Suprapubic skin (tissue), 4 donors: ENCODE measurements at regions not wholly inside any gene's neighbourhood (a gene's known extent, or its start where the extent isn't known, plus 50 kb on each side); places are given as distances from the start of the nearest gene placed in this dataset.

Experiments used
- DNase-seq, 2 donors: peaks; one replicate each; pipeline ENCODE4 v3.0.0-alpha.2; 2019; ENCODE audit warnings: low spot score in 2 of 2
- H3K27ac ChIP-seq: fragments of 200-600 bp; sonication (generic); one replicate; pipeline ENCODE4 v1.5.1; 2019
- H3K27me3 ChIP-seq: fragments of 200-600 bp; sonication (generic); one replicate; pipeline ENCODE4 v1.5.1; 2019
- H3K36me3 ChIP-seq: fragments of 200-600 bp; sonication (generic); one replicate; pipeline ENCODE4 v1.5.1; 2019
- H3K4me1 ChIP-seq: fragments of 200-600 bp; sonication (generic); one replicate; pipeline ENCODE4 v1.5.1; 2019
- H3K4me3 ChIP-seq: fragments of 200-600 bp; sonication (generic); one replicate; pipeline ENCODE4 v1.5.1; 2019; ENCODE audit warnings: mild to moderate bottlenecking
- H3K9me3 ChIP-seq: fragments of 200-600 bp; sonication (generic); one replicate; pipeline ENCODE4 v1.5.1; 2019
- CTCF ChIP-seq, 2 donors: fragments of 200-600 bp in 1 of 2; fragments of 450-650 bp in 1 of 2; sonication (generic) in 1 of 2; IDR thresholded peaks; one replicate each; pipeline ENCODE4 v1.5.1; 2016 to 2019; ENCODE audit warnings: antibody characterized with exemption in 2 of 2, mild to moderate bottlenecking in 1 of 2, moderate library complexity in 1 of 2
- EP300 ChIP-seq: sonication (generic); formaldehyde crosslinking; IDR thresholded peaks from one replicate; pipeline ENCODE4 v1.6.1; 2017; ENCODE audit warnings: antibody characterized with exemption
- POLR2A ChIP-seq, 2 donors: fragments of 450-650 bp; IDR thresholded peaks; one replicate each; pipeline ENCODE4 v1.6.1; 2017; ENCODE audit warnings: antibody characterized with exemption in 2 of 2, mild to moderate bottlenecking in 2 of 2, moderate library complexity in 2 of 2
- POLR2AphosphoS5 ChIP-seq, 3 donors: sonication (generic); formaldehyde crosslinking; IDR thresholded peaks; one replicate each; pipeline ENCODE4 v1.6.1; 2017; ENCODE audit warnings: antibody characterized with exemption in 3 of 3
- WGBS: methylation state at CpG from one replicate; pipeline ENCODE4 v1.1.5; 2018; 5-methylcytosine and 5-hydroxymethylcytosine counted together

- H3K4me3 ChIP-seq = no peak overlapping the region
- TF ChIP-seq CTCF (IDR thresholded peaks at IDR 0.05) = no peak
- no peak for TF ChIP-seq POLR2A (IDR thresholded peaks at IDR 0.05)
- TF ChIP-seq POLR2AphosphoS5 (IDR thresholded peaks at IDR 0.05) = no peak
- no peak for TF ChIP-seq EP300
- no peaks in the 10 kb centered on the region for H3K4me1 ChIP-seq
- no peaks in the 10 kb centered on the region for H3K36me3 ChIP-seq
- no peaks in the 10 kb centered on the region for H3K9me3 ChIP-seq
- WGBS = 48% methylated on average over 2 of the region's 2 CpGs
- no peak overlapping the region for H3K27ac ChIP-seq
- no peaks in the 10 kb centered on the region for H3K27me3 ChIP-seq
- no peak for DNase-seq
These were observed 115.6 kb upstream of the ADGRF1 start for GRCh38 chr6:47157653-47158219.

GRCh38 chr6:47157063-47157462 is 114.9 kb upstream of the ADGRF1 start:
- Histone ChIP-seq H3K4me1 (no peaks in the 10 kb centered on the region), H3K4me3 (no peak overlapping the region), H3K9me3 (no peaks in the 10 kb centered on the region), H3K27me3 (no peaks in the 10 kb centered on the region), H3K27ac (no peak overlapping the region), H3K36me3 (no peaks in the 10 kb centered on the region)
- DNase-seq = no peak
- WGBS = 83% methylated on average over 1 of the region's 1 CpG
- TF ChIP-seq POLR2AphosphoS5 (IDR thresholded peaks at IDR 0.05) (no peak), CTCF (IDR thresholded peaks at IDR 0.05) (no peak)

GRCh38 chr6:47156196-47156595 is 114.1 kb upstream of the ADGRF1 start:
- no peak for DNase-seq
- Histone ChIP-seq H3K4me3 (no peak overlapping the region), H3K36me3 (no peaks in the 10 kb centered on the region), H3K9me3 (no peaks in the 10 kb centered on the region), H3K27me3 (no peaks in the 10 kb centered on the region), H3K27ac (no peak overlapping the region), H3K4me1 (no peaks in the 10 kb centered on the region)
- TF ChIP-seq POLR2AphosphoS5 (IDR thresholded peaks at IDR 0.05) (no peak), CTCF (IDR thresholded peaks at IDR 0.05) (no peak), POLR2A (IDR thresholded peaks at IDR 0.05) (no peak), EP300 (no peak)
- WGBS = 71% methylated on average over 4 of the region's 4 CpGs

GRCh38 chr6:47153404-47153755 is 111.2 kb upstream of the ADGRF1 start:
- Histone ChIP-seq H3K9me3 (no peaks in the 10 kb centered on the region), H3K36me3 (no peaks in the 10 kb centered on the region), H3K4me3 (no peak overlapping the region), H3K27me3 (no peaks in the 10 kb centered on the region), H3K27ac (no peak overlapping the region), H3K4me1 (no peaks in the 10 kb centered on the region)
- 71% methylated on average over 3 of the region's 3 CpGs for WGBS
- no peak for DNase-seq
- TF ChIP-seq EP300 (no peak), POLR2A (IDR thresholded peaks at IDR 0.05) (no peak), CTCF (IDR thresholded peaks at IDR 0.05) (no peak), POLR2AphosphoS5 (IDR thresholded peaks at IDR 0.05) (no peak)

GRCh38 chr6:47152666-47153403 is 110.7 kb upstream of the ADGRF1 start:
- Histone ChIP-seq H3K27me3 (no peaks in the 10 kb centered on the region), H3K9me3 (no peaks in the 10 kb centered on the region), H3K4me3 (no peak overlapping the region), H3K4me1 (no peaks in the 10 kb centered on the region), H3K27ac (no peak overlapping the region), H3K36me3 (no peaks in the 10 kb centered on the region)
- no peak for DNase-seq
- 80% methylated on average over 3 of the region's 3 CpGs for WGBS
- TF ChIP-seq CTCF (IDR thresholded peaks at IDR 0.05) = no peak
- TF ChIP-seq POLR2A (IDR thresholded peaks at IDR 0.05) = no peak
- no peak for TF ChIP-seq EP300
- no peak for TF ChIP-seq POLR2AphosphoS5 (IDR thresholded peaks at IDR 0.05)
